ENCODE measurements at regions not wholly inside any gene's neighbourhood (a gene's known extent, or its start where the extent isn't known, plus 50 kb on each side); places are given as distances from the start of the nearest gene placed in this dataset. TPM values are rescaled to one million over a fixed set of nuclear protein-coding genes. Genes with fewer than 3 reads are reported as not detected.
"Not testable (repeated sequence)": the region's sequence is repeated elsewhere in the genome, so short reads cannot be mapped to it uniquely, and the experiment has no call there.

- DNase-seq (ENCODE audit: low read depth): not testable (repeated sequence)
Observed at GRCh38 chr1:120238867-120239266, 62.5 kb upstream of the SEC22B start.

GRCh38 chr1:120233661-120234018 lies 57.3 kb upstream of the SEC22B start:
- not testable (repeated sequence) for DNase-seq (ENCODE audit: low read depth)

GRCh38 chr1:120232834-120233660 lies 56.7 kb upstream of the SEC22B start:
- not testable (repeated sequence) for DNase-seq (ENCODE audit: low read depth)

- not testable (repeated sequence) for DNase-seq (ENCODE audit: low read depth)
Observed at GRCh38 chr1:120229835-120230234, 53.5 kb upstream of the SEC22B start.

Small RNA genes lying in the stretch of these regions (small RNA-seq; reads per million reads assigned to genes)
- not detected for gene RF00003
